WTC11 (cell line): ENCODE measurements at regions not wholly inside any gene's neighbourhood (a gene's known extent, or its start where the extent isn't known, plus 50 kb on each side); places are given as distances from the start of the nearest gene placed in this dataset.

Experiments
- ATAC-seq: fragments of 200-7000 bp; cut with Tn5 transposase; 2 replicates; pipeline ENCODE4 v1.10.0; 2021; ENCODE audit warnings: mild to moderate bottlenecking, moderate library complexity
- CTCF ChIA-PET: fragments of 300-600 bp; sonication (Branson Sonifier 250); formaldehyde crosslinking; loops from one replicate; lab custom pipeline; 2021; ENCODE audit warnings: antibody characterized with exemption; lab: Charles Lee
- POLR2A ChIA-PET: fragments of 350-600 bp; sonication (Branson Sonifier 250); formaldehyde crosslinking; loops from one replicate; lab custom pipeline; 2021; ENCODE audit warnings: antibody characterized with exemption; lab: Charles Lee
- DNase-seq: peaks from one replicate; pipeline ENCODE4 v3.0.0; 2021; ENCODE audit warnings: low spot score
- H3K27ac Mint-ChIP-seq: 2 replicates; pipeline ENCODE4 v1.8.0; 2021; ENCODE audit warnings: mixed read lengths
- H3K27me3 Mint-ChIP-seq: 2 replicates; pipeline ENCODE4 v1.8.0; 2021; ENCODE audit warnings: low read depth, mild to moderate bottlenecking, moderate library complexity, mixed read lengths
- H3K36me3 Mint-ChIP-seq: 2 replicates; pipeline ENCODE4 v1.8.0; 2021; ENCODE audit warnings: mixed read lengths
- H3K4me1 Mint-ChIP-seq: 2 replicates; pipeline ENCODE4 v1.8.0; 2022; ENCODE audit warnings: mixed read lengths
- H3K4me3 Mint-ChIP-seq: 2 replicates; pipeline ENCODE4 v1.8.0; 2021; ENCODE audit warnings: mild to moderate bottlenecking, moderate library complexity, mixed read lengths
- H3K9me3 Mint-ChIP-seq: 2 replicates; pipeline ENCODE4 v1.8.0; 2021; ENCODE audit warnings: mixed read lengths
- CREB1 ChIP-seq: sonication (generic); formaldehyde crosslinking; IDR thresholded peaks from 2 replicates; pipeline ENCODE4 v1.8.0; 2023; ENCODE audit warnings: mild to moderate bottlenecking, missing genetic modification reagents
- FOXP1 ChIP-seq: sonication (generic); formaldehyde crosslinking; IDR thresholded peaks from 2 replicates; pipeline ENCODE4 v1.8.0; 2022; ENCODE audit warnings: missing genetic modification reagents, mild to moderate bottlenecking, moderate library complexity, borderline replicate concordance
- GABPB1 ChIP-seq: sonication (generic); formaldehyde crosslinking; IDR thresholded peaks from 2 replicates; pipeline ENCODE4 v1.8.1; 2023; ENCODE audit warnings: mild to moderate bottlenecking, missing genetic modification reagents
- HMGA2 ChIP-seq: fragments of 250-450 bp; sonication (Bioruptor Pico); IDR thresholded peaks from 2 replicates; pipeline ENCODE4 v1.4.0; 2021; ENCODE audit warnings: mild to moderate bottlenecking, moderate library complexity
- JUN ChIP-seq: sonication (generic); formaldehyde crosslinking; IDR thresholded peaks from 2 replicates; pipeline ENCODE4 v1.8.0; 2023; ENCODE audit warnings: mild to moderate bottlenecking, missing genetic modification reagents
- KAT7 ChIP-seq: sonication (generic); formaldehyde crosslinking; IDR thresholded peaks from 2 replicates; pipeline ENCODE4 v1.8.1; 2023; ENCODE audit warnings: missing genetic modification reagents, mild to moderate bottlenecking, borderline replicate concordance
- NFYB ChIP-seq: sonication (generic); formaldehyde crosslinking; conservative IDR thresholded peaks from 2 replicates; pipeline ENCODE4 v1.8.0; 2022; ENCODE audit warnings: low read depth, missing genetic modification reagents
- NR3C1 ChIP-seq: sonication (generic); formaldehyde crosslinking; conservative IDR thresholded peaks from 2 replicates; pipeline ENCODE4 v1.8.1; 2023; ENCODE audit warnings: low read depth, mild to moderate bottlenecking, missing genetic modification reagents
- OVOL2 ChIP-seq: fragments of 250-450 bp; sonication (Bioruptor Pico); IDR thresholded peaks from 2 replicates; pipeline ENCODE4 v1.9.0; 2021; ENCODE audit warnings: mild to moderate bottlenecking, borderline replicate concordance
- TEAD4 ChIP-seq: sonication (generic); formaldehyde crosslinking; IDR thresholded peaks from 2 replicates; pipeline ENCODE4 v1.8.0; 2022; ENCODE audit warnings: mild to moderate bottlenecking, missing genetic modification reagents
- ZNF232 ChIP-seq: sonication (generic); formaldehyde crosslinking; IDR thresholded peaks from 2 replicates; pipeline ENCODE4 v1.8.0; 2022; ENCODE audit warnings: mild to moderate bottlenecking, missing genetic modification reagents
- ZNF317 ChIP-seq: sonication (generic); formaldehyde crosslinking; IDR thresholded peaks from 2 replicates; pipeline ENCODE4 v1.8.1; 2023; ENCODE audit warnings: low read depth, mild to moderate bottlenecking, moderate library complexity, missing genetic modification reagents, borderline replicate concordance
- ZNF396 ChIP-seq: fragments of 250-450 bp; sonication (Bioruptor Pico); IDR thresholded peaks from 2 replicates; pipeline ENCODE4 v1.8.0; 2021; ENCODE audit warnings: mild to moderate bottlenecking, moderate library complexity, borderline replicate concordance
- TF ChIP-seq, protein P1 (sequence below): sonication (generic); formaldehyde crosslinking; IDR thresholded peaks from 2 replicates; pipeline ENCODE4 v1.8.0; 2023; ENCODE audit warnings: mild to moderate bottlenecking, missing genetic modification reagents
- TF ChIP-seq, protein P2 (sequence below): sonication (generic); formaldehyde crosslinking; IDR thresholded peaks from 2 replicates; pipeline ENCODE4 v1.8.1; 2023; ENCODE audit warnings: mild to moderate bottlenecking, moderate library complexity, missing genetic modification reagents
- TF ChIP-seq, protein P3 (sequence below): sonication (generic); formaldehyde crosslinking; IDR thresholded peaks from 2 replicates; pipeline ENCODE4 v1.8.1; 2022; ENCODE audit warnings: mild to moderate bottlenecking, moderate library complexity, missing genetic modification reagents
- TF ChIP-seq, protein P4 (sequence below): sonication (generic); formaldehyde crosslinking; IDR thresholded peaks from 2 replicates; pipeline ENCODE4 v1.8.0; 2022; ENCODE audit warnings: mild to moderate bottlenecking, missing genetic modification reagents
- TF ChIP-seq, protein P5 (sequence below): sonication (generic); formaldehyde crosslinking; IDR thresholded peaks from 2 replicates; pipeline ENCODE4 v1.8.1; 2023; ENCODE audit warnings: mild to moderate bottlenecking, missing genetic modification reagents, borderline replicate concordance
- TF ChIP-seq, protein P6 (sequence below): sonication (generic); formaldehyde crosslinking; IDR thresholded peaks from 2 replicates; pipeline ENCODE4 v1.8.0; 2023; ENCODE audit warnings: missing genetic modification reagents
- TF ChIP-seq, protein P7 (sequence below): sonication (generic); formaldehyde crosslinking; IDR thresholded peaks from 2 replicates; pipeline ENCODE4 v1.8.1; 2022; ENCODE audit warnings: mild to moderate bottlenecking, missing genetic modification reagents, moderate library complexity, borderline replicate concordance
- TF ChIP-seq, protein P8 (sequence below): sonication (generic); formaldehyde crosslinking; conservative IDR thresholded peaks from 2 replicates; pipeline ENCODE4 v1.8.1; 2022; ENCODE audit warnings: mild to moderate bottlenecking, missing genetic modification reagents

DNA sequence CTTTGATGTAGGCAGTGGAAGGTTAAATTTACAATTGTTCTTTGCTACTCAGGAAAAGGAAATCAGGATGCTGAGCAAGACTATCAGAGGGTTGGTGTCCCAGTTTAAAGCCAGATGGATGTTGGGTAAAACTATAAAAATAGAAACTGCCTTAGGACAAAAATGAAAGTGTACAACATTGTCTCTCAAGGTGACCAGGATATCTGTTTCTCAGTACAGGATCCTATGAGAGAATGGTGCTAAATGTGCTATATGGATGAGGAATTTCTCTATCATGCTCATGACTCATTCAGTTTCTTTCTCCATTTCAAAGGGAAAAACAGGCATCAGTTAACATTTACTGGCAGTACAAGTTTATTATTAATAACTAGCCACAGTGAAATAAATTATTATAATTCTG lies 534.2 kb upstream of the GJE1 start (continued):
- TF ChIP-seq, protein P1, sequence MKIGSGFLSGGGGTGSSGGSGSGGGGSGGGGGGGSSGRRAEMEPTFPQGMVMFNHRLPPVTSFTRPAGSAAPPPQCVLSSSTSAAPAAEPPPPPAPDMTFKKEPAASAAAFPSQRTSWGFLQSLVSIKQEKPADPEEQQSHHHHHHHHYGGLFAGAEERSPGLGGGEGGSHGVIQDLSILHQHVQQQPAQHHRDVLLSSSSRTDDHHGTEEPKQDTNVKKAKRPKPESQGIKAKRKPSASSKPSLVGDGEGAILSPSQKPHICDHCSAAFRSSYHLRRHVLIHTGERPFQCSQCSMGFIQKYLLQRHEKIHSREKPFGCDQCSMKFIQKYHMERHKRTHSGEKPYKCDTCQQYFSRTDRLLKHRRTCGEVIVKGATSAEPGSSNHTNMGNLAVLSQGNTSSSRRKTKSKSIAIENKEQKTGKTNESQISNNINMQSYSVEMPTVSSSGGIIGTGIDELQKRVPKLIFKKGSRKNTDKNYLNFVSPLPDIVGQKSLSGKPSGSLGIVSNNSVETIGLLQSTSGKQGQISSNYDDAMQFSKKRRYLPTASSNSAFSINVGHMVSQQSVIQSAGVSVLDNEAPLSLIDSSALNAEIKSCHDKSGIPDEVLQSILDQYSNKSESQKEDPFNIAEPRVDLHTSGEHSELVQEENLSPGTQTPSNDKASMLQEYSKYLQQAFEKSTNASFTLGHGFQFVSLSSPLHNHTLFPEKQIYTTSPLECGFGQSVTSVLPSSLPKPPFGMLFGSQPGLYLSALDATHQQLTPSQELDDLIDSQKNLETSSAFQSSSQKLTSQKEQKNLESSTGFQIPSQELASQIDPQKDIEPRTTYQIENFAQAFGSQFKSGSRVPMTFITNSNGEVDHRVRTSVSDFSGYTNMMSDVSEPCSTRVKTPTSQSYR (CRISPR knock-in tag): no peak
- TF ChIP-seq KAT7 (CRISPR knock-in tag) (no peak), GABPB1 (CRISPR knock-in tag) (no peak), TEAD4 (CRISPR knock-in tag) (no peak), CREB1 (CRISPR knock-in tag) (no peak), NR3C1 (CRISPR knock-in tag) (no peak), OVOL2 (CRISPR knock-in tag) (no peak), JUN (CRISPR knock-in tag) (no peak), ZNF396 (CRISPR knock-in tag) (no peak), HMGA2 (CRISPR knock-in tag) (no peak), FOXP1 (CRISPR knock-in tag) (no peak)
- TF ChIP-seq, protein P2, sequence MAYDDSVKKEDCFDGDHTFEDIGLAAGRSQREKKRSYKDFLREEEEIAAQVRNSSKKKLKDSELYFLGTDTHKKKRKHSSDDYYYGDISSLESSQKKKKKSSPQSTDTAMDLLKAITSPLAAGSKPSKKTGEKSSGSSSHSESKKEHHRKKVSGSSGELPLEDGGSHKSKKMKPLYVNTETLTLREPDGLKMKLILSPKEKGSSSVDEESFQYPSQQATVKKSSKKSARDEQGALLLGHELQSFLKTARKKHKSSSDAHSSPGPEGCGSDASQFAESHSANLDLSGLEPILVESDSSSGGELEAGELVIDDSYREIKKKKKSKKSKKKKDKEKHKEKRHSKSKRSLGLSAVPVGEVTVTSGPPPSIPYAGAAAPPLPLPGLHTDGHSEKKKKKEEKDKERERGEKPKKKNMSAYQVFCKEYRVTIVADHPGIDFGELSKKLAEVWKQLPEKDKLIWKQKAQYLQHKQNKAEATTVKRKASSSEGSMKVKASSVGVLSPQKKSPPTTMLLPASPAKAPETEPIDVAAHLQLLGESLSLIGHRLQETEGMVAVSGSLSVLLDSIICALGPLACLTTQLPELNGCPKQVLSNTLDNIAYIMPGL (CRISPR knock-in tag): no peak
- TF ChIP-seq, protein P3, sequence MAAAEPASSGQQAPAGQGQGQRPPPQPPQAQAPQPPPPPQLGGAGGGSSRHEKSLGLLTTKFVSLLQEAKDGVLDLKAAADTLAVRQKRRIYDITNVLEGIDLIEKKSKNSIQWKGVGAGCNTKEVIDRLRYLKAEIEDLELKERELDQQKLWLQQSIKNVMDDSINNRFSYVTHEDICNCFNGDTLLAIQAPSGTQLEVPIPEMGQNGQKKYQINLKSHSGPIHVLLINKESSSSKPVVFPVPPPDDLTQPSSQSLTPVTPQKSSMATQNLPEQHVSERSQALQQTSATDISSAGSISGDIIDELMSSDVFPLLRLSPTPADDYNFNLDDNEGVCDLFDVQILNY (CRISPR knock-in tag): no peak
- TF ChIP-seq, protein P4, sequence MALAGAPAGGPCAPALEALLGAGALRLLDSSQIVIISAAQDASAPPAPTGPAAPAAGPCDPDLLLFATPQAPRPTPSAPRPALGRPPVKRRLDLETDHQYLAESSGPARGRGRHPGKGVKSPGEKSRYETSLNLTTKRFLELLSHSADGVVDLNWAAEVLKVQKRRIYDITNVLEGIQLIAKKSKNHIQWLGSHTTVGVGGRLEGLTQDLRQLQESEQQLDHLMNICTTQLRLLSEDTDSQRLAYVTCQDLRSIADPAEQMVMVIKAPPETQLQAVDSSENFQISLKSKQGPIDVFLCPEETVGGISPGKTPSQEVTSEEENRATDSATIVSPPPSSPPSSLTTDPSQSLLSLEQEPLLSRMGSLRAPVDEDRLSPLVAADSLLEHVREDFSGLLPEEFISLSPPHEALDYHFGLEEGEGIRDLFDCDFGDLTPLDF (CRISPR knock-in tag): no peak

DNA sequence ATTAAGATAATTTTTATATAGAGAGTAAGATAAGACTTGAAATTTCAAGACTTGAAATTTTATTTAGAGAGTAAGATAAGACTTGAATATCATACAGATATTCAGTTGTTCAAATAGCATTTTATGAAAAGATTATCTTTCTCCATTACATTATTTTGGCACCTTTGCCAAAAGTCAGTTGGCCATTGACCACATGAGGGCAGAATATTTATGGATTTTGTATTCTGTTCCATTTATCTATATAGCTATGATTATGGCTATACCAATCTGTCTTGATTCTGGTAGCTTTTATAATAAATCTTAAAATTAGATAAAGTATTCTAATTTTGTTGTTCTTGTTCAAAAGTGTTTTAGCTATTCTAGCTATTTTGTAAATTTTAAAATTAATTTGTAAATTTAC lies 537.9 kb upstream of the GJE1 start:
- POLR2A ChIA-PET: no interaction called here
- no peak for DNase-seq
- H3K27me3 Mint-ChIP-seq: no peaks in the 10 kb centered on the region
- H3K27ac Mint-ChIP-seq: no peak overlapping the region
- H3K36me3 Mint-ChIP-seq: no peaks in the 10 kb centered on the region
- H3K9me3 Mint-ChIP-seq: peaks cover 8% of the 10 kb centered on the region
- H3K4me3 Mint-ChIP-seq: no peak overlapping the region
- no peaks in the 10 kb centered on the region for H3K4me1 Mint-ChIP-seq
- CTCF ChIA-PET: no interaction called here
- TF ChIP-seq, protein P5, sequence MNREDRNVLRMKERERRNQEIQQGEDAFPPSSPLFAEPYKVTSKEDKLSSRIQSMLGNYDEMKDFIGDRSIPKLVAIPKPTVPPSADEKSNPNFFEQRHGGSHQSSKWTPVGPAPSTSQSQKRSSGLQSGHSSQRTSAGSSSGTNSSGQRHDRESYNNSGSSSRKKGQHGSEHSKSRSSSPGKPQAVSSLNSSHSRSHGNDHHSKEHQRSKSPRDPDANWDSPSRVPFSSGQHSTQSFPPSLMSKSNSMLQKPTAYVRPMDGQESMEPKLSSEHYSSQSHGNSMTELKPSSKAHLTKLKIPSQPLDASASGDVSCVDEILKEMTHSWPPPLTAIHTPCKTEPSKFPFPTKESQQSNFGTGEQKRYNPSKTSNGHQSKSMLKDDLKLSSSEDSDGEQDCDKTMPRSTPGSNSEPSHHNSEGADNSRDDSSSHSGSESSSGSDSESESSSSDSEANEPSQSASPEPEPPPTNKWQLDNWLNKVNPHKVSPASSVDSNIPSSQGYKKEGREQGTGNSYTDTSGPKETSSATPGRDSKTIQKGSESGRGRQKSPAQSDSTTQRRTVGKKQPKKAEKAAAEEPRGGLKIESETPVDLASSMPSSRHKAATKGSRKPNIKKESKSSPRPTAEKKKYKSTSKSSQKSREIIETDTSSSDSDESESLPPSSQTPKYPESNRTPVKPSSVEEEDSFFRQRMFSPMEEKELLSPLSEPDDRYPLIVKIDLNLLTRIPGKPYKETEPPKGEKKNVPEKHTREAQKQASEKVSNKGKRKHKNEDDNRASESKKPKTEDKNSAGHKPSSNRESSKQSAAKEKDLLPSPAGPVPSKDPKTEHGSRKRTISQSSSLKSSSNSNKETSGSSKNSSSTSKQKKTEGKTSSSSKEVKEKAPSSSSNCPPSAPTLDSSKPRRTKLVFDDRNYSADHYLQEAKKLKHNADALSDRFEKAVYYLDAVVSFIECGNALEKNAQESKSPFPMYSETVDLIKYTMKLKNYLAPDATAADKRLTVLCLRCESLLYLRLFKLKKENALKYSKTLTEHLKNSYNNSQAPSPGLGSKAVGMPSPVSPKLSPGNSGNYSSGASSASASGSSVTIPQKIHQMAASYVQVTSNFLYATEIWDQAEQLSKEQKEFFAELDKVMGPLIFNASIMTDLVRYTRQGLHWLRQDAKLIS (CRISPR knock-in tag): no peak
- TF ChIP-seq NFYB (CRISPR knock-in tag) (no peak), ZNF232 (CRISPR knock-in tag) (no peak), ZNF317 (CRISPR knock-in tag) (no peak)
- TF ChIP-seq, protein P6, sequence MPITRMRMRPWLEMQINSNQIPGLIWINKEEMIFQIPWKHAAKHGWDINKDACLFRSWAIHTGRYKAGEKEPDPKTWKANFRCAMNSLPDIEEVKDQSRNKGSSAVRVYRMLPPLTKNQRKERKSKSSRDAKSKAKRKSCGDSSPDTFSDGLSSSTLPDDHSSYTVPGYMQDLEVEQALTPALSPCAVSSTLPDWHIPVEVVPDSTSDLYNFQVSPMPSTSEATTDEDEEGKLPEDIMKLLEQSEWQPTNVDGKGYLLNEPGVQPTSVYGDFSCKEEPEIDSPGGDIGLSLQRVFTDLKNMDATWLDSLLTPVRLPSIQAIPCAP (CRISPR knock-in tag): no peak
- TF ChIP-seq, protein P7, sequence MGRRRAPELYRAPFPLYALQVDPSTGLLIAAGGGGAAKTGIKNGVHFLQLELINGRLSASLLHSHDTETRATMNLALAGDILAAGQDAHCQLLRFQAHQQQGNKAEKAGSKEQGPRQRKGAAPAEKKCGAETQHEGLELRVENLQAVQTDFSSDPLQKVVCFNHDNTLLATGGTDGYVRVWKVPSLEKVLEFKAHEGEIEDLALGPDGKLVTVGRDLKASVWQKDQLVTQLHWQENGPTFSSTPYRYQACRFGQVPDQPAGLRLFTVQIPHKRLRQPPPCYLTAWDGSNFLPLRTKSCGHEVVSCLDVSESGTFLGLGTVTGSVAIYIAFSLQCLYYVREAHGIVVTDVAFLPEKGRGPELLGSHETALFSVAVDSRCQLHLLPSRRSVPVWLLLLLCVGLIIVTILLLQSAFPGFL: no peak
- TF ChIP-seq, protein P8, sequence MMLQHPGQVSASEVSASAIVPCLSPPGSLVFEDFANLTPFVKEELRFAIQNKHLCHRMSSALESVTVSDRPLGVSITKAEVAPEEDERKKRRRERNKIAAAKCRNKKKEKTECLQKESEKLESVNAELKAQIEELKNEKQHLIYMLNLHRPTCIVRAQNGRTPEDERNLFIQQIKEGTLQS (CRISPR knock-in tag): no peak
- no peak for ATAC-seq
